IMR-90 (cell line): ENCODE measurements at regions not wholly inside any gene's neighbourhood (a gene's known extent, or its start where the extent isn't known, plus 50 kb on each side); places are given as distances from the start of the nearest gene placed in this dataset.

ENCODE experiments used
- ATAC-seq: fragments of 200-7000 bp; cut with Tn5 transposase; 2 replicates; pipeline ENCODE4 v1.9.1; 2020; ENCODE audit warnings: low read depth, mild to moderate bottlenecking, moderate library complexity
- BruUV-seq: library from RNA; stranded (reverse); fragments of 400-500 nt; replicated peaks from 2 replicates; lab custom pipeline; 2021; lab: Mats Ljungman, UMichigan
- CTCF ChIA-PET: fragments of 300-600 bp; formaldehyde crosslinking; extraction: SDS; loops from one replicate; lab custom pipeline; 2021; ENCODE audit warnings: antibody characterized with exemption; lab: Yijun Ruan, JAX
- POLR2A ChIA-PET: fragments of 300-600 bp; sonication (Branson Sonifier 250); formaldehyde crosslinking; loops from one replicate; lab custom pipeline; 2022; ENCODE audit warnings: antibody characterized with exemption; ENCODE audit not compliant: unreplicated experiment; lab: Charles Lee
- DNase-seq: peaks from one replicate; pipeline ENCODE4 v3.0.0; 2013
- H2AFZ ChIP-seq: replicated peaks from 2 replicates; pipeline ENCODE3; 2013; ENCODE audit warnings: low read length, mild to moderate bottlenecking; ENCODE audit not compliant: poor library complexity
- H2AK5ac ChIP-seq: 2 replicates; pipeline ENCODE4 v1.6.1; 2013; ENCODE audit warnings: low read depth, low read length, inconsistent platforms
- H2AK9ac ChIP-seq: replicated peaks from 2 replicates; pipeline ENCODE3; 2013; ENCODE audit warnings: mild to moderate bottlenecking, low read depth, low read length, moderate library complexity; ENCODE audit not compliant: poor library complexity
- H2BK120ac ChIP-seq: 2 replicates; pipeline ENCODE4 v1.6.1; 2013; ENCODE audit warnings: low read depth, low read length, inconsistent platforms
- H2BK15ac ChIP-seq: 3 replicates; pipeline ENCODE4 v1.6.1; 2013; ENCODE audit warnings: low read depth, low read length, inconsistent platforms
- H2BK20ac ChIP-seq: 2 replicates; pipeline ENCODE4 v1.6.1; 2013; ENCODE audit warnings: low read depth, mild to moderate bottlenecking, inconsistent platforms, low read length, moderate library complexity
- H2BK5ac ChIP-seq: 2 replicates; pipeline ENCODE4 v1.6.1; 2013; ENCODE audit warnings: mild to moderate bottlenecking, low read depth, low read length, inconsistent platforms; ENCODE audit not compliant: poor library complexity, severe bottlenecking
- H3K14ac ChIP-seq: replicated peaks from 2 replicates; pipeline ENCODE4 v1.6.1; 2013; ENCODE audit warnings: low read depth, low read length, inconsistent platforms
- H3K18ac ChIP-seq: 2 replicates; pipeline ENCODE4 v1.6.1; 2013; ENCODE audit warnings: low read depth, low read length, control low read depth
- H3K23ac ChIP-seq: 2 replicates; pipeline ENCODE4 v1.6.1; 2013; ENCODE audit warnings: low read depth, low read length, inconsistent platforms
- H3K27ac ChIP-seq: 2 replicates; pipeline ENCODE4 v1.5.1; 2013; ENCODE audit warnings: mild to moderate bottlenecking, control low read depth, low read length; ENCODE audit not compliant: insufficient read depth
- H3K27me3 ChIP-seq: 2 replicates; pipeline ENCODE4 v1.6.1; 2013; ENCODE audit warnings: low read length; ENCODE audit not compliant: control insufficient read depth, insufficient read depth
- H3K36me3 ChIP-seq: 2 replicates; pipeline ENCODE4 v1.6.1; 2013; ENCODE audit warnings: low read length, mixed read lengths; ENCODE audit not compliant: control insufficient read depth, insufficient read depth
- H3K4ac ChIP-seq: 2 replicates; pipeline ENCODE4 v1.6.1; 2013; ENCODE audit warnings: low read depth, low read length, inconsistent platforms
- H3K4me1 ChIP-seq: 2 replicates; pipeline ENCODE4 v1.6.1; 2013; ENCODE audit warnings: low read length, mixed read lengths; ENCODE audit not compliant: control insufficient read depth, insufficient read depth
- H3K4me2 ChIP-seq: 2 replicates; pipeline ENCODE4 v1.6.1; 2013; ENCODE audit warnings: low read depth, mild to moderate bottlenecking, control low read depth, low read length, moderate library complexity
- H3K4me3 ChIP-seq: 2 replicates; pipeline ENCODE4 v1.5.1; 2013; ENCODE audit warnings: low read depth, mild to moderate bottlenecking, control low read depth, low read length, moderate library complexity; ENCODE audit not compliant: insufficient read depth
- H3K56ac ChIP-seq: 2 replicates; pipeline ENCODE4 v1.6.1; 2013; ENCODE audit warnings: low read length, inconsistent platforms; ENCODE audit not compliant: insufficient read depth; ENCODE audit errors: extremely low read depth
- H3K79me1 ChIP-seq, 2 experiments: 2 replicates each; pipeline ENCODE4 v1.6.1; 2013; ENCODE audit warnings: low read length in 2 of 2, inconsistent platforms in 1 of 2, low read depth in 1 of 2
- H3K9ac ChIP-seq: 2 replicates; pipeline ENCODE4 v1.6.1; 2013; ENCODE audit warnings: low read depth, low read length, control low read depth
- H3K9me1 ChIP-seq: 2 replicates; pipeline ENCODE4 v1.6.1; 2013; ENCODE audit warnings: low read length, inconsistent platforms; ENCODE audit not compliant: insufficient read depth
- H3K9me3 ChIP-seq: 2 replicates; pipeline ENCODE4 v1.6.1; 2013; ENCODE audit warnings: low read length; ENCODE audit not compliant: control insufficient read depth, insufficient read depth
- H4K20me1 ChIP-seq: 2 replicates; pipeline ENCODE4 v1.6.1; 2013; ENCODE audit warnings: low read length, inconsistent platforms; ENCODE audit not compliant: insufficient read depth
- H4K5ac ChIP-seq: 2 replicates; pipeline ENCODE4 v1.6.1; 2013; ENCODE audit warnings: mild to moderate bottlenecking, low read depth, low read length, control low read depth
- H4K8ac ChIP-seq, 2 experiments: 2 replicates each; pipeline ENCODE4 v1.6.1; 2013; ENCODE audit warnings: low read depth in 2 of 2, low read length in 2 of 2, control low read depth in 1 of 2, inconsistent platforms in 1 of 2
- H4K91ac ChIP-seq: 2 replicates; pipeline ENCODE4 v1.6.1; 2013; ENCODE audit warnings: low read depth, low read length, inconsistent platforms; ENCODE audit not compliant: insufficient read depth
- BHLHE40 ChIP-seq: fragments of 150-350 bp; IDR thresholded peaks from 2 replicates; pipeline ENCODE4 v1.6.1; 2016; ENCODE audit warnings: mild to moderate bottlenecking, low read depth, low read length
- CEBPB ChIP-seq: IDR thresholded peaks from 2 replicates; pipeline ENCODE4 v1.6.1; 2012; ENCODE audit warnings: low read depth, low read length, improper control_type of control experiment
- CHD1 ChIP-seq: IDR thresholded peaks from 2 replicates; pipeline ENCODE4 v1.6.1; 2012; ENCODE audit warnings: low read depth, low read length, improper control_type of control experiment
- FOS ChIP-seq: fragments of 150-350 bp; IDR thresholded peaks from 2 replicates; pipeline ENCODE4 v1.6.1; 2016; ENCODE audit warnings: low read depth, low read length
- MAFK ChIP-seq: IDR thresholded peaks from 2 replicates; pipeline ENCODE4 v1.6.1; 2012; ENCODE audit warnings: low read depth, low read length, improper control_type of control experiment
- MAZ ChIP-seq: IDR thresholded peaks from 2 replicates; pipeline ENCODE4 v1.6.1; 2012; ENCODE audit warnings: low read depth, mild to moderate bottlenecking, low read length, improper control_type of control experiment, moderate library complexity, borderline replicate concordance
- MXI1 ChIP-seq: IDR thresholded peaks from 2 replicates; pipeline ENCODE4 v1.6.1; 2012; ENCODE audit warnings: low read depth, mild to moderate bottlenecking, low read length, moderate library complexity, borderline replicate concordance
- NFE2L2 ChIP-seq: fragments of 150-350 bp; IDR thresholded peaks from 2 replicates; pipeline ENCODE4 v1.6.1; 2016; ENCODE audit warnings: low read depth, mild to moderate bottlenecking, low read length
- POLR2A ChIP-seq: IDR thresholded peaks from 2 replicates; pipeline ENCODE4 v1.6.1; 2012; ENCODE audit warnings: mild to moderate bottlenecking, low read depth, low read length
- RCOR1 ChIP-seq: IDR thresholded peaks from 2 replicates; pipeline ENCODE4 v1.6.1; 2012; ENCODE audit warnings: mild to moderate bottlenecking, low read length, improper control_type of control experiment; ENCODE audit not compliant: insufficient replicate concordance
- RFX5 ChIP-seq: IDR thresholded peaks from 2 replicates; pipeline ENCODE4 v1.8.0; 2012; ENCODE audit warnings: low read depth, mild to moderate bottlenecking, low read length, moderate library complexity
- WGBS, 2 experiments: methylation state at CpG; one replicate each; pipeline versions ENCODE4 v1.1.5 to v1.1.7; 2013; ENCODE audit warnings: missing lambda C conversion rate in 2 of 2; ENCODE audit not compliant: insufficient read length in 1 of 2; ENCODE audit errors: extremely low coverage in 2 of 2; 5-methylcytosine and 5-hydroxymethylcytosine counted together
- dilution Hi-C: fragments of 300-500 bp; cut with HindIII; formaldehyde crosslinking; loops from one replicate; pipeline ENCODE4 v1.14.3; 2018; ENCODE audit warnings: low sequenced_read_pairs; ENCODE audit not compliant: unreplicated experiment
- in situ Hi-C: fragments of 300-500 bp; cut with MboI; formaldehyde crosslinking; loops from 3 replicates; pipeline ENCODE4 v1.14.3; 2019; ENCODE audit warnings: low sequenced_read_pairs, inconsistent platforms, mixed read lengths
- intact Hi-C: fragments of 100-400 bp; cut with micrococcal nuclease; formaldehyde crosslinking; loops from 2 replicates; pipeline ENCODE4 v1.10.0; 2022
- TF ChIP-seq, protein P1 (sequence below): conservative IDR thresholded peaks from 2 replicates; pipeline ENCODE4 v1.5.1; 2012; ENCODE audit warnings: mild to moderate bottlenecking, low read depth, low read length, improper control_type of control experiment
- TF ChIP-seq, protein P2 (sequence below): fragments of 150-350 bp; IDR thresholded peaks from 2 replicates; pipeline ENCODE4 v1.6.1; 2017; ENCODE audit warnings: mild to moderate bottlenecking, antibody characterized with exemption, low read length, low read depth
- TF ChIP-seq, protein P3 (sequence below): fragments of 150-350 bp; IDR thresholded peaks from 2 replicates; pipeline ENCODE4 v1.6.1; 2016; ENCODE audit warnings: low read depth, mild to moderate bottlenecking, low read length, moderate library complexity, borderline replicate concordance

DNA sequence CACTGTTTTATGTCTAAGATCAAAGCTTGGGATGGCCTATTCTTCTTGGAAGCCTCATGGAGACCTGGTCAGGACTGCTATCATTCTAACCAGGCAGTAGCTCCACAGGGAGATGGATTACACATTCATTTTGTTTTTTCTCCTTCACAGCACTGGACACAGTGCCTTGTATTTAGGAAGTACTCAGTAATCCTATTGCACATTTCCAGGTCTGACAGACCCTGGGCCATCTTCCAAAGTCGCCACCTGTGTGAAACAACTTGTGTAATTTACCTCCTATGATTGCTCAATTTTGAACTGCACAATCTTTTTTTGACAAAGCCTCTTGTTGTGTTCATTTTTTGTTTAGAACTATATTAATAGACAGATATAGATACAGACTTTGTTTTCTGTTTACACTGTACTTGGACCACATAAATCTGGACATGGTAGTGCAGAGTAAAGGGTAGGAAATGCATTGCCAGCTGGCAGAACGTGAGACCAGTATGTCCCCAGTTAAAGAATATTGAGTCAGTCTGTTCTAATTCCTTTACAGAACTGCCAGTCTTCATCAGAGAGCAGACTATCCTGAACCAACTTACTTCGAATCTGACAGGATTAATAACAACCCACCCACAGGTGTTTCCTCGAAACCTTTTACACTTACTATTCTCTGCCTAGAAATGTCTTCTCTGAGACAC is 277.8 kb upstream of the CYRIA start:
- no peaks in the 10 kb centered on the region for H4K20me1 ChIP-seq
- H3K4me2 ChIP-seq = no peak overlapping the region
- POLR2A ChIA-PET = no interaction called here
- no peak overlapping the region for H2BK120ac ChIP-seq
- H2BK15ac ChIP-seq = no peak overlapping the region
- dilution Hi-C loops = no loop called here
- no peak overlapping the region for H3K56ac ChIP-seq
- H3K27me3 ChIP-seq = no peaks in the 10 kb centered on the region
- no peak overlapping the region for H3K23ac ChIP-seq
- H4K8ac ChIP-seq = no peak overlapping the region
- no peak overlapping the region for H2BK5ac ChIP-seq
- H3K9ac ChIP-seq = no peak overlapping the region
- no peak overlapping the region for H3K18ac ChIP-seq
- no peaks in the 10 kb centered on the region for H3K9me1 ChIP-seq
- no peak for TF ChIP-seq RCOR1
- TF ChIP-seq, protein P1, sequence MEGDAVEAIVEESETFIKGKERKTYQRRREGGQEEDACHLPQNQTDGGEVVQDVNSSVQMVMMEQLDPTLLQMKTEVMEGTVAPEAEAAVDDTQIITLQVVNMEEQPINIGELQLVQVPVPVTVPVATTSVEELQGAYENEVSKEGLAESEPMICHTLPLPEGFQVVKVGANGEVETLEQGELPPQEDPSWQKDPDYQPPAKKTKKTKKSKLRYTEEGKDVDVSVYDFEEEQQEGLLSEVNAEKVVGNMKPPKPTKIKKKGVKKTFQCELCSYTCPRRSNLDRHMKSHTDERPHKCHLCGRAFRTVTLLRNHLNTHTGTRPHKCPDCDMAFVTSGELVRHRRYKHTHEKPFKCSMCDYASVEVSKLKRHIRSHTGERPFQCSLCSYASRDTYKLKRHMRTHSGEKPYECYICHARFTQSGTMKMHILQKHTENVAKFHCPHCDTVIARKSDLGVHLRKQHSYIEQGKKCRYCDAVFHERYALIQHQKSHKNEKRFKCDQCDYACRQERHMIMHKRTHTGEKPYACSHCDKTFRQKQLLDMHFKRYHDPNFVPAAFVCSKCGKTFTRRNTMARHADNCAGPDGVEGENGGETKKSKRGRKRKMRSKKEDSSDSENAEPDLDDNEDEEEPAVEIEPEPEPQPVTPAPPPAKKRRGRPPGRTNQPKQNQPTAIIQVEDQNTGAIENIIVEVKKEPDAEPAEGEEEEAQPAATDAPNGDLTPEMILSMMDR = no peak
- TF ChIP-seq CEBPB = no peak
- TF ChIP-seq CHD1 = no peak
- no peak for TF ChIP-seq MAZ
- TF ChIP-seq, protein P2, sequence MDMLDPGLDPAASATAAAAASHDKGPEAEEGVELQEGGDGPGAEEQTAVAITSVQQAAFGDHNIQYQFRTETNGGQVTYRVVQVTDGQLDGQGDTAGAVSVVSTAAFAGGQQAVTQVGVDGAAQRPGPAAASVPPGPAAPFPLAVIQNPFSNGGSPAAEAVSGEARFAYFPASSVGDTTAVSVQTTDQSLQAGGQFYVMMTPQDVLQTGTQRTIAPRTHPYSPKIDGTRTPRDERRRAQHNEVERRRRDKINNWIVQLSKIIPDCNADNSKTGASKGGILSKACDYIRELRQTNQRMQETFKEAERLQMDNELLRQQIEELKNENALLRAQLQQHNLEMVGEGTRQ = no peak
- TF ChIP-seq MAFK = no peak
- TF ChIP-seq FOS = no peak
- no peak for TF ChIP-seq POLR2A
- no peak for TF ChIP-seq BHLHE40
- TF ChIP-seq, protein P3, sequence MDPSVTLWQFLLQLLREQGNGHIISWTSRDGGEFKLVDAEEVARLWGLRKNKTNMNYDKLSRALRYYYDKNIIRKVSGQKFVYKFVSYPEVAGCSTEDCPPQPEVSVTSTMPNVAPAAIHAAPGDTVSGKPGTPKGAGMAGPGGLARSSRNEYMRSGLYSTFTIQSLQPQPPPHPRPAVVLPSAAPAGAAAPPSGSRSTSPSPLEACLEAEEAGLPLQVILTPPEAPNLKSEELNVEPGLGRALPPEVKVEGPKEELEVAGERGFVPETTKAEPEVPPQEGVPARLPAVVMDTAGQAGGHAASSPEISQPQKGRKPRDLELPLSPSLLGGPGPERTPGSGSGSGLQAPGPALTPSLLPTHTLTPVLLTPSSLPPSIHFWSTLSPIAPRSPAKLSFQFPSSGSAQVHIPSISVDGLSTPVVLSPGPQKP = no peak
- TF ChIP-seq RFX5 = no peak
- no peak for TF ChIP-seq MXI1
- no peak for TF ChIP-seq NFE2L2
- ATAC-seq (no peak), DNase-seq (no peak)
- H3K79me1 ChIP-seq = no peaks in the 10 kb centered on the region
- no peak overlapping the region for H3K4me3 ChIP-seq
- H2AK5ac ChIP-seq = no peak overlapping the region
- no peak overlapping the region for H4K5ac ChIP-seq
- intact Hi-C loops = no loop called here
- no TSS peak for BruUV-seq
- H3K9me3 ChIP-seq = no peaks in the 10 kb centered on the region
- H3K4me1 ChIP-seq = no peaks in the 10 kb centered on the region
- no CpG with 5 or more reads among the region's 4 CpGs for WGBS, 2 experiments
- no peak overlapping the region for H2AK9ac ChIP-seq
- no peak overlapping the region for H3K14ac ChIP-seq
- H2AFZ ChIP-seq = no peak overlapping the region
- H3K27ac ChIP-seq = no peak overlapping the region
- H3K4ac ChIP-seq = no peak overlapping the region
- in situ Hi-C loops = no loop called here
- CTCF ChIA-PET = no interaction called here
- H4K91ac ChIP-seq = no peak overlapping the region
- no peak overlapping the region for H2BK20ac ChIP-seq
- no peaks in the 10 kb centered on the region for H3K36me3 ChIP-seq
